ENCODE measurements at regions not wholly inside any gene's neighbourhood (a gene's known extent, or its start where the extent isn't known, plus 50 kb on each side); places are given as distances from the start of the nearest gene placed in this dataset.

DNA sequence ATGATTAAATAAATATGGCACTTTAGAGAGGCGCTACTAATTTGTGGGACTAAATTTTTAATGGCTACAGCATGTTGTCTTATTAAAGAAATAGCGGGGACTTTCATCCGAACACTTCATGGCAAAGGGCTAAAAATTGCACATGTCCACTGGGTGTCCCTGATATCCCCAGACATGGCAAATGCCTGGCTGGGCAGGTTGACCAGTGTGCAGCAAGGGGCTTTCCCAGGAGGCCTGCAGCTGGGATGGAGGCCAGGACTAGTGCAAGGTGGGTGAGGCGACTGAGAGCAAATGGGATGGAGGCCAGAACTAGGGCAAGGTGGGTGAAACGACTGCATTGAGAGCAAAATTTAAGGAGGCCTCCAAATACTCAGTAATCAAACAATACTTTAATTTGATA, 167.4 kb upstream of the SMAD3 start:
- TF ChIP-seq CTCF (conservative IDR thresholded peaks at IDR 0.05 in 1 of 2, IDR thresholded peaks at IDR 0.05 in 1 of 2; ENCODE audit: extremely low read depth in 1 of 2, insufficient read depth in 1 of 2, low read depth in 1 of 2, low read length in 2 of 2) (no peak), EZH2 (IDR thresholded peaks at IDR 0.05; ENCODE audit: borderline replicate concordance, low read length) (no peak)

Data from mammary epithelial cell (primary cell).